Superior temporal gyrus (tissue), 1 donor: ENCODE measurements at regions not wholly inside any gene's neighbourhood (a gene's known extent, or its start where the extent isn't known, plus 50 kb on each side); places are given as distances from the start of the nearest gene placed in this dataset.
A peak's percentile ranks its signal among the peaks of the same experiment; 100 is the strongest.
"Not testable (repeated sequence)": the region's sequence is repeated elsewhere in the genome, so short reads cannot be mapped to it uniquely, and the experiment has no call there.

ENCODE experiments used
- DNase-seq: peaks from one replicate; pipeline ENCODE4 v3.0.0-alpha.2; 2016; ENCODE audit errors: extremely low spot score

GRCh38 chr1:37319284-37319683, 155.1 kb upstream of the ZC3H12A start:
- DNase-seq = no peak

GRCh38 chr1:37323486-37324377, 150.6 kb upstream of the ZC3H12A start:
- DNase-seq = no peak

- DNase-seq = peak; percentile 94
Measured at GRCh38 chr1:37325010-37325409, 149.4 kb upstream of the ZC3H12A start.

GRCh38 chr1:37325509-37326437, 148.6 kb upstream of the ZC3H12A start:
- DNase-seq = no peak

GRCh38 chr1:37332126-37332525, 142.3 kb upstream of the ZC3H12A start:
- no peak for DNase-seq

GRCh38 chr1:37338658-37339057, 135.7 kb upstream of the ZC3H12A start:
- peak; percentile 93 for DNase-seq

GRCh38 chr1:37342736-37343135, 131.6 kb upstream of the ZC3H12A start:
- DNase-seq = no peak

GRCh38 chr1:37347104-37347649, 127.2 kb upstream of the ZC3H12A start:
- no peak for DNase-seq

GRCh38 chr1:37353871-37354270, 120.5 kb upstream of the ZC3H12A start:
- DNase-seq = no peak

- no peak for DNase-seq
Measured at GRCh38 chr1:37354876-37355650, 119.3 kb upstream of the ZC3H12A start.

- no peak for DNase-seq
Measured at GRCh38 chr1:37358992-37359391, 115.4 kb upstream of the ZC3H12A start.

- DNase-seq = no peak
Measured at GRCh38 chr1:37360011-37360410, 114.4 kb upstream of the ZC3H12A start.

- DNase-seq = peak; percentile 48
Measured at GRCh38 chr1:37362594-37363385, 111.6 kb upstream of the ZC3H12A start.

GRCh38 chr1:37363535-37363934, 110.8 kb upstream of the ZC3H12A start:
- no peak for DNase-seq

GRCh38 chr1:37368665-37369315, 105.6 kb upstream of the ZC3H12A start:
- DNase-seq = not testable (repeated sequence)

GRCh38 chr1:37372302-37372701, 102.1 kb upstream of the ZC3H12A start:
- no peak for DNase-seq

GRCh38 chr1:37372711-37373110, 101.7 kb upstream of the ZC3H12A start:
- DNase-seq = no peak

GRCh38 chr1:37373413-37373812, 101.0 kb upstream of the ZC3H12A start:
- no peak for DNase-seq

GRCh38 chr1:37380546-37380945, 93.8 kb upstream of the ZC3H12A start:
- not testable (repeated sequence) for DNase-seq

- no peak for DNase-seq
Measured at GRCh38 chr1:37387854-37388253, 86.5 kb upstream of the ZC3H12A start.
